ENCODE measurements at regions not wholly inside any gene's neighbourhood (a gene's known extent, or its start where the extent isn't known, plus 50 kb on each side); places are given as distances from the start of the nearest gene placed in this dataset.

DNA sequence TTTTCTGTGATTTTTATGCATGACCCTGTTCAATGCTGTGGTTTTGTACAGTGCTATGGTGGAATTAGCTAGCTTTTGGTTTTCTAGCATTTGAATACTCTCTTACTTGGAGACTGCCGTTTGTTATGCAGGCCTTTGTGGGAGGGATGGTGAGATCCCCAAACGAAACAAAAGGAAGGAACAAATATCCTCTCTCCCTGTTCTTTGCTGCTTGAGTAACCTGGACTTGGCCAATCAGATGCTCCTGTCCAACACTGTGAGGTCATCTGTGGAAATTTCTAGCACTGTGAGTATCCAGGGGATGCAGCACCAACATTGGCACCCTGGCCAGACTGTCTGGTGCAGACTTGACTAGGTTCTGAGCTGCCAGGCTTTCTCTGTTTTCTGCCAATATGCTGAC is 314.4 kb downstream of the ANKRD30A start:
- intact Hi-C loops (cut with DNase I; ENCODE audit: low total_unique reads), result no loop called here
- no peaks in the 10 kb centered on the region for H3K9me3 ChIP-seq
- H3K27ac ChIP-seq, result no peak overlapping the region

DNA sequence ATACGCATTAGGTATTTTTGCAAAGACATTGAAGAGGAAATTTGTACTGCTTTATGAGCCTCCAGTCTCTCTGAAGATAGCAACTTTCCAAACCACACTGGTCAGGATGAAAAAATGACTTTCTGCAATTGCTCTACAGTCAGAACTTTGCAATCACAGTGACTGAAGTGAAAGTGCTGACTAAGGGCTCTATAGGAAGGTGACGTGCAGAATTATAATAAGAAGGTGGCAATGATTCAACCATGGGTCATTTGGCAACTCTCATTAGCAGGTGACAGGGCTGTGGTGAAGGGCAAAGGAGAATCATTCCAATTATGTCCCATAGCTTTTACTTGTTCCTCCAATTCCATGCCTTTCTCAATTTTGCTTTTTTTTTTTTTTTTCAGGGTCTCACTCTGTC is 311.0 kb downstream of the ANKRD30A start:
- DNase-seq, result no peak
- TF ChIP-seq, protein P1, sequence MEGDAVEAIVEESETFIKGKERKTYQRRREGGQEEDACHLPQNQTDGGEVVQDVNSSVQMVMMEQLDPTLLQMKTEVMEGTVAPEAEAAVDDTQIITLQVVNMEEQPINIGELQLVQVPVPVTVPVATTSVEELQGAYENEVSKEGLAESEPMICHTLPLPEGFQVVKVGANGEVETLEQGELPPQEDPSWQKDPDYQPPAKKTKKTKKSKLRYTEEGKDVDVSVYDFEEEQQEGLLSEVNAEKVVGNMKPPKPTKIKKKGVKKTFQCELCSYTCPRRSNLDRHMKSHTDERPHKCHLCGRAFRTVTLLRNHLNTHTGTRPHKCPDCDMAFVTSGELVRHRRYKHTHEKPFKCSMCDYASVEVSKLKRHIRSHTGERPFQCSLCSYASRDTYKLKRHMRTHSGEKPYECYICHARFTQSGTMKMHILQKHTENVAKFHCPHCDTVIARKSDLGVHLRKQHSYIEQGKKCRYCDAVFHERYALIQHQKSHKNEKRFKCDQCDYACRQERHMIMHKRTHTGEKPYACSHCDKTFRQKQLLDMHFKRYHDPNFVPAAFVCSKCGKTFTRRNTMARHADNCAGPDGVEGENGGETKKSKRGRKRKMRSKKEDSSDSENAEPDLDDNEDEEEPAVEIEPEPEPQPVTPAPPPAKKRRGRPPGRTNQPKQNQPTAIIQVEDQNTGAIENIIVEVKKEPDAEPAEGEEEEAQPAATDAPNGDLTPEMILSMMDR (IDR thresholded peaks at IDR 0.05), result no peak
- intact Hi-C loops (cut with DNase I; ENCODE audit: low total_unique reads), result no loop called here
- Histone ChIP-seq H3K4me3 (no peak overlapping the region), H3K27me3 (no peaks in the 10 kb centered on the region), H3K4me1 (no peaks in the 10 kb centered on the region), H3K27ac (no peak overlapping the region), H3K36me3 (no peaks in the 10 kb centered on the region), H3K9me3 (no peaks in the 10 kb centered on the region)

More for the DNA sequence above, 314.4 kb downstream of the ANKRD30A start:
- no peaks in the 10 kb centered on the region for H3K36me3 ChIP-seq
- no peak for DNase-seq
- no peak overlapping the region for H3K4me3 ChIP-seq
- no peaks in the 10 kb centered on the region for H3K4me1 ChIP-seq
- TF ChIP-seq, protein P1 (IDR thresholded peaks at IDR 0.05), result no peak
- H3K27me3 ChIP-seq, result no peaks in the 10 kb centered on the region

DNA sequence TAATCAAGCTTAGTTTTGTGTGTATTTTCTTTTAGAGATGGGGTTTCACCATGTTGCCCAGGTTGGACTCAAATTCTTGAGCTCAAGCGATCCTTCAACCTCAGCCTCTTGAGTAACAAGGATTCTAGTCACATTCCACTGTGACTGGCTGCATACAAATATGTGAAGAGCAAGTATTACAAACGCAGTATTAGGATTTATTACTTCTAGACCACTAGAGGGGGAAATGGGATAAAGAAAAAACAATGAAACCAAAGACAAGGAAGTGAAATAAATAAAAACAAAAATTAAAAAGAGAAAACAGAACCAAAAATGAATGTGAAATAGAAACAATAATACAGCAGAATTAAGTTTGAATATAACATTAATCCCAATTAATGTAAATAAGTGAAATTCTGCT is 308.7 kb downstream of the ANKRD30A start:
- no peaks in the 10 kb centered on the region for H3K9me3 ChIP-seq
- intact Hi-C loops (cut with DNase I; ENCODE audit: low total_unique reads), result no loop called here
- H3K27ac ChIP-seq, result no peak overlapping the region
- no peaks in the 10 kb centered on the region for H3K4me1 ChIP-seq
- H3K4me3 ChIP-seq, result no peak overlapping the region
- no peak for DNase-seq
- TF ChIP-seq, protein P1 (IDR thresholded peaks at IDR 0.05), result no peak
- H3K27me3 ChIP-seq, result no peaks in the 10 kb centered on the region
- H3K36me3 ChIP-seq, result no peaks in the 10 kb centered on the region

All from tibial artery (tissue), 4 donors.